Mucosa of gallbladder (tissue), 1 donor: ENCODE measurements at regions not wholly inside any gene's neighbourhood (a gene's known extent, or its start where the extent isn't known, plus 50 kb on each side); places are given as distances from the start of the nearest gene placed in this dataset.
"Not testable (repeated sequence)": the region's sequence is repeated elsewhere in the genome, so short reads cannot be mapped to it uniquely, and the experiment has no call there.

Source experiments
- DNase-seq: peaks from one replicate; pipeline ENCODE4 v3.0.0-alpha.2; 2020; ENCODE audit warnings: low spot score
- donor health status: DM: no; HTN: no; CAD: no.

DNA sequence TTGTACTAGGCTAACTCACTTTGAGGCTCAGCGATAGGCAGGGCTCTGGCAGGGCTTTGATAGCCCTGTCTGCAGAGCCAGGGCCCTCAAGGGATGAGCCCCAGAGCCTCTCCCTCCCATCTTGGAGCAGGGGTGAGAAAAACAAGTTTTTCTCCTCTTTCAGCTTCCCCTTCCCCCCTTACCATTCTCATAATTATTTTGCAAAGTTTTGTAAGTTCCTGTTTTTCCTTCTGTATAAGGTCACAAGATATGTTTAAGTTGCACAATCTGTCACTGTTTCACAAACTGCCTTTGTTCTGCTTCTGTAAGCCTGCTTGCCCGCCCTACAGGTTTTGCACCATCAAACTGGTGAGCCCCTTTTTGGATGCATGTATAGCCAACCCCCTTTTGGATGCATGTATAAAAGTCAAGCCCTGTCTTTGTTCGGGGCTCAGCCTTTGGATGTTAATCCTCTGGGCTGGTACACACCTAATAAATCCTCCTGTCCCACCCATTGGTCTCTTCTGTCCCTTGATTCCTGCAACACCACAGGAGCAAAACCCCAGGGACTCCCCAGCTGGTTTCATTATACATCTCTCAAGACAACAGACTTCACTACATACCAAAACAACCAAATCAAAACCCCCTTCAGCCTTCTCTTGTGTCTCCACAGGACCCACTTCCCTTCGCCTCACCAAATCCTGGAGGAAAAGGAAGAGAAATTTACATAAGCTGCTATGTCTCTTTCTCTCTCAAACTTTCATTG is 52.5 kb upstream of the RESF1 start:
- DNase-seq, result no peak

DNA sequence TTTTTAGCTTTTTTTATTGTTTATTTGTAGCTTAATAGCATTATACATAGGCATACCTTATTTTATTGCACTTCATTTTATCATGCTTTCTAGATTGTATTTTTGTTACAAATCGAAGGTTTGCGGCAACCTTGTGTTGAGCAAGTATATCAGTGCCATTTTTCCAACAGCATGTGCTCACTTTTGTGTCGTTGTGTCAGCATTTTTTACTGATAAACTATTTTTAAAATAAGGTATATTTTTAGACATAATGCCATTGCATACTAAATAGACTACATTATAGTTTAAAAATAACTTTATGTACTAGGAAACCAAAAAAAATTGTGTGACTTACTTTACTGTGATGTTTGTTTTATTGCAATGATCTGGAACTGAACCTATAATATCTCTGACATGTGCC is 56.2 kb upstream of the RESF1 start:
- no peak for DNase-seq

DNA sequence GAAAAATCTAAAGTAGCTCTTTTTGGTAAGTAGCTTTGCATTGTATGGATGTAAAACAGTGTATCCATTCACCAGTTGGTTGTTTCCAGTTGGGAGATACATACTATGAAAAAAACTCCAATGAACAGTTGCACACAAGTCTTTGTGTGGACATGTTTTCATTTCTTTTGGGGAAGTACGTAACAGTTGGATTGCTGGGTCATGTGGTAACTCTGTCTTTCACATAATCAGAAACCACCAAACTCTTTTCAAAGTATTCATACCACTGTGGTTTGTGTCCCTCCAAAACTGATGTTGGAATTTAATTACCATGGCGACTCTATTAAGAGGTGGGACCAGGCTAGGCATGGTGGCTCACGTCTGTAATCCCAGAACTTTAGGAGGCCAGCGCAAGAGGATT is 58.9 kb upstream of the RESF1 start:
- no peak for DNase-seq

DNA sequence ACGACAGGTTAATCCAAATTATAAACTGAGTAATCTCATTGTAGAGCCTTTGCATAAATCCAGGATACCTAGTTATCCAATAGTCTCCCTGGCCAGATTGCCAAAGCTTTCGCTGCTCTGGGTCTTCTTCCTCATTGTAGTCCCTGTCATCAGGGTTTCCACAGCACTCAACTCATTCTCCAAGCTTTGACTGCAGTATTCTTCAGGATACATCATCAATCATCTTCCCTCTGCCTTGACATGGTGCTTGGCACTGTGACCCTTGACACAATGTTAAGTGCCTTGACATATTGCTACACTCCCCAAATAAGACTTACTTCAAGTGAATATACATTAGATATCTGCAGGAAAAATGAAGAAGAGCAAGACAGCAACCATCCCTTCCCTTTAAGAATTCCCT is 60.1 kb upstream of the RESF1 start:
- no peak for DNase-seq

DNA sequence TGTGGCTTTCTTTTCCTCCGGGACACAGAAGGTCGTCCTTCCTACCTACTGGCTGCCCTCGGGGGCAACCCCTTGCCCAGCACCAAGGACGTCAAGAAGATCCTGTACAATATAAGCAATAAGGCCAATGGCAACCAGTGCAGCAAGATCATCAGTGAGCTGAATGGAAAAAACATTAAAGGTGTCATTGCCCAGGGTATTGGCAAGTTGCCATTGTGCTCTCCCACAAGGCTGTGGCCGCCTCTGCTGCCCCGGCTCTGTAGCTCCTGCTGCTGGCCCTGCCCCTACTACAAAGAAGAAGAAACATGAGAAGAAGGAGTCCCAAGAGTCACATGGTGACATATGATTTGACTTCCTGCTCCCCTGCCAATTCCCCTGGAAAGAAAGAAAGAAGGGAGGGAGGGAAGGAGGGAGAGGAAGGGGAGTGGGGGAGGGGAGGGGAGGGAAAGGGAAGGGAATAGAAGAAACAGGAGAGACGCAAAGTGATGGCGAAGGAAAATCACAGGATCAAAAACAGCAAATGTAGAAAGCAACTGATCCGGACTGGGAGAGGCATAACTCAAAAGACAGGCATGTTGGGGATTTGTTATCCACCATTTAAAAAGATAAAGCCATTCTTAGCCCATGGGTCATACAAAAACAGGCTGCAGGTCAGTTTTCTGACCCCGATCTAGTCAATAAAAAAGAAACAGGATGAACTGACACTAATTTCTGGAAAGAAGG is 61.3 kb upstream of the RESF1 start:
- DNase-seq, result peak; percentile 44

DNA sequence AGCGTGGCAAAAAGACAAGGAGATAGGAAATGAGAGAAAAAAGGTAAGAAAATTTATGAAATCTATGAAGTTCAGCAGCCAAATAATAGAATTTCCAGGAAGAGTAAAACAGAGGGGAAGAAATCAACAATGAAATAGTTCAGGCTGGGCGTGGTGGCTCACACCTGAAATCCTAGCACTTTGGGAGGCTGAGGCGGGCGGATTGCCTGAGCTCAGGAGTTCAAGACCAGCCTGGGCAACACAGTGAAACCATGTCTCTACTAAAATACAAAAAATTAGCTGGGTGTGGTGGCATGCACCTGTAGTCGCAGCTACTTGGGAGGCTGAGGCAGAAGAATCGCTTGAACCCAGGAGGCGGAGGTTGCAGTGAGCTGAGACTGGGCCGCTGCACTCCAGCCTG is 62.1 kb upstream of the RESF1 start:
- not testable (repeated sequence) for DNase-seq

DNA sequence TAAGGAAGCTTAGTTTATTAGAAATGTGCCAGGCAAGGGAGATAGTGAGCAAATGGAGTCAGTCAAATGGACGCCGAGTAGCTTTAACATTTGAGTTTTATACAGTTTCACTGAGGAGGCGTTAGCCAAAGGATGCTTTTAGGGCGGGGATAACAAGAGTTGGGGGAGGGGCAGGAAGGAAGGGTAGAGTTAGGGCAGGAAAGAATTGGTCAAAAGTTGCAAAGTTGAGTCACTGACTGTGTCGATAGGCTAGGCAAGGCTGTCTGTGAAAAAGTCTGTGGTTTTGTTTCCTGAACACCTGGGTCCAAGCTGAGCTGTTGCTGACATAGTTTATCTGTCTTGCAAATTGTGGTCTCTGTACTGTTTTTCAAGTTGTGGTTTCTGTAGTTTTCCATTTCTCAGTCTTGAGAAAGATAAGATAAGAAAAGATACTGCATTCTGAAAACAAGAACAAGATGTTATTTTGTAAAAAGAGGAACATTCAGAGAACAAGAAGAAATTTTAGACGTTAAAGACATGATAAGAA is 62.6 kb upstream of the RESF1 start:
- DNase-seq, result peak; percentile 77

DNA sequence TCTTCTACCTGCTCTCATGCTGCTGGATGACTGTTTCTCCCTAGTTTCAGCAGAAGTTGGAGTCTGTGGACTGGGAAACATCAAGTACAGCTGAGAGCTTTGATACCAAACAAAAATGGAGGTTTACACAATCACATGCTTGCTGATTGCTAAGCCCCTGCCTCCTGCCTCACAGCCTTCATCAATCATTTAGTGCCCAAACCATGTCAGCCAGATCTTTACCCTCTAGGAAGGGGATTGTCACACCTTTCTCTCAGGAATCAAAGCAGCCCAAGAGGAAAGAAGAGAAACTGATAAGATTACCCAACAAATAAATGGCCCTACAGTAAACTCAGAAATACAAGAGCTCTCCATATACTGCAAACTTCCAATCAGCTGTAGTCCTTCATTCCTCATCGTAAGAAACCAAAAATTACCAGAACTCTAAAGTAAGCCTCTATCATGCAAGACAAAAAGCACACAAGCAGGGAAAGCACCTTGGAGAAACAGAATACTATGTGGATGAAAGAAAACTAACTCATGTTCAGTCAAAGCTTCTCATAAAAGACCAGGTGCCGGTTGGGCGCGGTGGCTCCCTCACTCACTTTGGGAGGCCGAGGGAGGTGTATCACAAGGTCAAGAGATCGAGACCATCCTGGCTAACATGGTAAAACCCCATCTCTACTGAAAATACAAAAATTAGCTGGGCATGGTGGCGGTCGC is 63.6 kb upstream of the RESF1 start:
- no peak for DNase-seq

DNA sequence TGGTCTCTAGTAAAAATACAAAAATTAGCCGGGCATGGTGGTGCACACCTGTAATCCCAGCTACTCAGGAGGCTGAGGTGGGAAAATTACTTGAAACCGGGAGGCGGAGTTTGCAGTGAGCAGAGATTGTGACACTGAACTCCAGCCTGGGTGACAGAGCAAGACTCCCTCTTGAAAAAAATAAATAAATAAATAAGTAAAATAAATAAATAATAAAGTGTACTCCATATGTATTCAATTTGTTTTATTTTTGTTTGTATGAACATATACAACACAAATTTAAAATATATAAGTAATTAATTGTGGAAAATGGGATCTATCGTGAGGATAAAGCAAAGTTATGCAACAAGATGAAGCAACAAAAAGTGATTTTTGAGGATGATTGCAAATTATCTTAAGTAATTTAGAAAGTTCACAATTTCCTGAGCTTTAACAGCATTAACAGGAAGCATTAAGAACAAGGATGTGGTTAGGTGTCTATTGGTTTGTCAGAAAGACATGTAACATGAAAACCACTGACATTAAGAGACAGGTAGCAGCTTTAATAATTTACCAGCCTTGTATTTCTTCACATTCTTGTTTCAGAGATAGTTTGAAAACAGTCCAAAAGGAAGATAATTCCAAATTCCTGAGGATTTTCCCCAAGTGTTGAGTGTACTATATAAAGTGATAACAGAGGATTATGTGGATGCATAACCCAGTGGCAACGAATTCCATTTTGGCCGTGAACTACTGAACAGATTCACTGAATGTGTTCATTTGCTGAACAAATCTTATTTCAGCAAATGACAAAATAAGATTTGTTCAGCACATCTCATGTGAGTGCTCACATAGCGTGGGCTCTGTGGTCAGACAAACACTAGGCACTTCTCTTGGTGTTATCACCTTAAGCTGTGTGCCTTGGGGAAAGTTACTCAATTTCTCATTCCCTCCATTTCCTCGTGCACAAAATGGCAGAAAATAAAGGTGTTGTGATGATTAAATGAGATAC is 68.6 kb upstream of the RESF1 start:
- no peak for DNase-seq

DNA sequence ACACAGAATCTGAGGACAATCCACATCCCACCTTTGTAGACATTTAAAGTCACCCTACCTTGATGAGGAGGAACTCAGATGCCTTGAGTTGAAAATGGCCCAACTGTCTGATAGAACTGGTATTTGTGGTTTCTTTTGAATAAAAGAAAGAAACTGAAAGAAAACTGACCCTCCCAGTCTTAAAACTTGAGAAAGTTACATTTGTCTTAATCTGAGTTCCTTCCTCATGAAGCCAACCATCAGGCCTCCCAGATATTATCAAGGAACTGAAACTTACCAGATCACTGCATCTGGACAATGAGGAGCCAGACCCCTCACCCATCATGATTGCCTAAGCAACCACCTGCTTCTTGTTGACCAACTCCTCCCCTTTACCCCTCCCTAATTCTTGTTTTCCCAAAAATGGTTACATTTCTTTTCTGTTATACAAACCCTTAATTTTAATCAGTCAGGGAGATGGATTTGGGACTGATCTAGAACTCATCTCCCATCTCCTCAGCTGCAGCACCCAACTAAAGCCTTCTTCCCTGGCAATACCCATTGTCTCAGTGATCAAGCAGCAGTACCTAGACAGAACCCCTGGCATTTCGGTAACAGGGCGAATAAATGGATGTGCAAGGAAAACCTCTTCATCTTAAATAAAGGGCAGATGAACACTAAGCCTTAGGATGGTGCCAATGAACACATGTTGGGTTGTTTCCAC is 72.0 kb upstream of the RESF1 start:
- no peak for DNase-seq

DNA sequence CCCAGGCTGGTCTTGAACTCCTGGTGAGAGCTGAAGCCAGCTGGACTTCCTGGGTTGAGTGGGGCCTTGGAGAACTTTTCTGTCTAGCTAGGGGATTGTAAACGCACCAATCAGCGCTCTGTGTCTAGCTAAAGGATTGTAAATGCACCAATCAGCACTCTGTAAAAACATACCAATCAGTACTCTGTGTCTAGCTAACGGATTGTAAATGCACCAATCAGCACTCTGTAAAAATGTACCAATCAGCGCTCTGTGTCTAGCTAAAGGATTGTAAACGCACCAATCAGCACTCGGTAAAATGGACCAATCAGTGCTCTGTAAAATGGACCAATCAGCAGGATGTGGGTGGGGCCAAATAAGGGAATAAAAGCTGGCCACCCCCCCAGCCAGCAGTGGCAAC is 76.5 kb upstream of the RESF1 start:
- not testable (repeated sequence) for DNase-seq

DNA sequence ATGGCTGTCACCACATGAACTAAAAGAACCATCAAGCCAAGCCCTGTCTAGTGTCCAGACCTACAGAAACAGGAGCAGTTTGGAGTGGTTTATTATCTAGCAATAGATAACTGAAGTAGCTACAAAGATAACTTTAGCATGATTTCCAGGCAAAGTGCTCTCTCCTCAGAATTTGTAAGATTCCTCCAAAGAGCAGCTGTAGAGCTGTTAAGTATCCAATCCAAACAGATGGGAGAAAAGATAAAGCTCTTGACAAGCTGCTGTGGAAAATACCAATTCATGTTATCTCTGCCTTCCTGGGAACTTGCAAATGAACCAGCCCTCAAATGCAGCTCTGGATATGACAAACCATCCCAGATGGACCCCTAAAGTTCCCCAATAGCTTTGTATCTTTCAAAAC is 78.9 kb upstream of the RESF1 start:
- DNase-seq, result no peak

DNA sequence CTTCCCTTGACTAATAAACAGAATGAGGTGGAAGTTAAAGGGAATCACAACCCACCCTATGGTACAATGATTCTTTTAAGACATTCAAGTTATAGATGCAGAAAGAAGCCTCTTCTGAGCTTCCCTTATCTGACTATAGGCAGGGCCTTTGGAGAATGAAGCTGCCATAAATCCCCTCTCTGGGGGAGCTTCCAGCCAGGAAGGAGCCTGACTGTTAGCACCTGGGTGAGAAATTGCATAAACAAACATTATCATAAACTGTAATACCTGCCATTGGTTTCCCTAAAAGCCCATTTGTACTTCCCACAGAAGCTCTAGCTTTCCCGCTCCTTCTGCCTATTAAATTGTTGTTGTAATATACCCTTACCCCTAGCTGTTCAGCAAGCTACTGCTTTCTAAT is 81.3 kb upstream of the RESF1 start:
- no peak for DNase-seq

DNA sequence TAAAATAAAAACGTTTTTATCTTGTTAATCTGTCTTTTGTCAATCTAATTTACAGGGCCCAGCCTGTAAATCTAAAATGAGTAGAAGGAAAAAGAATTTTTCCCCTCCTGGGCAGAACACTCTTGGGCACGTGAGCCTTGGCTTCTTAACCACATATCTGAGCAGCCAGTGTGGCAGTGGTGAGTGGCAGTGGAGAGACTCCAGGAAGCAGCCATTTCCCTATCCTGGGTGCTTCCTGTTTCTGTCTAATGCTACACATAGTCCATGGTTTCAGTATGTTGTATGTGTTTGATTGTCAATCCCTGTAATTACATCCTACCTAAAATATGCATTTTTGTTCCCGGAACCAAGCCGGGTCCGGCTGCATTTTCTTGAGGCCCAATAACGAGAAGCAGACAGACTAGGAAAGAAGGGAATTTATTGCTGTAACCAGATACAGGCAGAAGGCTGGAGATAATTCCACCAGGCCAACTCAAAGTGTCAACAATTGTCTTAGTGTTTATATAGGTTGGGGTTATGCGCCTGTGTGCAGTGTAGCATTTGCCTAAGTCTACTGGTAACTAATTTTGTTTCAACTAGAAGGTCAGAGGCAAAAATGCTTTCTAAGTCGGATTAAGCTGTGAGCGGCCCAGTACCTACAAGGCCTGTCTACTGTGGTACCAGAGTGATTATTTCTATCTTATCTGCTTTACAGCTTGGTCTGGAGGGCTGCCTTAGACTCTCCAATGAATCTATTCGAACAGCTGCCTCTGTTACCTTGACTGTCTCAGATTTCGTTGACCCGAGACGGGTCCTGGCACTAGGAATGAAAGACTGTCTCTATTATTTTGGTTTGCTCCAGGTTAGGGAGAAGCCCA is 82.4 kb upstream of the RESF1 start:
- DNase-seq, result no peak

DNA sequence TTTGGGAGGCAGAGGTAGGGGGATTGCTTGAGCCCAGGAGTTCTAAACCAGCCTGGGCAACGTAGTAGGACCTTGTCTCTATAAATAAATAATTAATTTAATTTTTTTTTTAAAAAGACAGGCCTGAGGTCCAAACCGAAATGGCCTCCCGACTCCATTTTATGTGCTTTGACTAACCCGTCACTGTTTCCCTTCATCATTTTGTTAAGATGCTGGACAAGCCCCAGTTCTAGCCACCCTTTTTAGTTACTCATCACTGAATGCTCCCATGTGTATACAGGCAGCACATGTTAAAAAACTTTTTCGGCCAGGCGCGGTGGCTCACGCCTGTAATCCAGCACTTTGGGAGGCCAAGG is 83.6 kb upstream of the RESF1 start:
- DNase-seq, result no peak

DNA sequence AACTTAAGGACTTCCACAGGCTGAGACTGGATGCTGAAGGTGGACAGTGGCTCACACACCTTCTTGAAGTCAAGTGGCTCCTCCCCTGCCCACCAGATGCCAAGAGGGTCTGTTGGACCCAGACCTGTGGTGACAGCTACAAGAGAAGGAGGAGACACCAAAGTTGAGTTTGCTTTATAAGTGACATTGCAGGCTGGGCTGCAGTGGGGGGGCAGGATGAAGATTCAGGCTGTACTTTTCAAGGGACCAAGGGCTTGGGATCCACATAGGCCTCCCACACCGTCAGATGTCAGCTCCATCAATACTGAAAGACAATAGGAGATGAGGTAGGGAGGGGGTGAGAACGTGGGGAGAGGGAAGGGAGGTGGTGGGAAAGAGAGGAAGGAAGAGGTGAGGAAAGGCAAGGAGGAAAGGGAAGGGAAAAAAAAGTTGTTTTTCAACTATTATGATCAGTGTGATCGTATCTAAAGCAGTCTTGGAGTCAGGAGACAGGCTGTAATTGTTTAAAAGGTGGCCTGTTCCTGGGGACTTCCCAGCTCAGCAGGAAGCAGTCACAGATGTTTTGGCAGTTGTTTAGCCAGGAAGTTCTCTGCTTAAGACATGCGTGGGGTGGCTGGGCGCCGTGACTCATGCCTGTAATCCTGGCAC is 84.1 kb upstream of the RESF1 start:
- peak; percentile 60 for DNase-seq

DNA sequence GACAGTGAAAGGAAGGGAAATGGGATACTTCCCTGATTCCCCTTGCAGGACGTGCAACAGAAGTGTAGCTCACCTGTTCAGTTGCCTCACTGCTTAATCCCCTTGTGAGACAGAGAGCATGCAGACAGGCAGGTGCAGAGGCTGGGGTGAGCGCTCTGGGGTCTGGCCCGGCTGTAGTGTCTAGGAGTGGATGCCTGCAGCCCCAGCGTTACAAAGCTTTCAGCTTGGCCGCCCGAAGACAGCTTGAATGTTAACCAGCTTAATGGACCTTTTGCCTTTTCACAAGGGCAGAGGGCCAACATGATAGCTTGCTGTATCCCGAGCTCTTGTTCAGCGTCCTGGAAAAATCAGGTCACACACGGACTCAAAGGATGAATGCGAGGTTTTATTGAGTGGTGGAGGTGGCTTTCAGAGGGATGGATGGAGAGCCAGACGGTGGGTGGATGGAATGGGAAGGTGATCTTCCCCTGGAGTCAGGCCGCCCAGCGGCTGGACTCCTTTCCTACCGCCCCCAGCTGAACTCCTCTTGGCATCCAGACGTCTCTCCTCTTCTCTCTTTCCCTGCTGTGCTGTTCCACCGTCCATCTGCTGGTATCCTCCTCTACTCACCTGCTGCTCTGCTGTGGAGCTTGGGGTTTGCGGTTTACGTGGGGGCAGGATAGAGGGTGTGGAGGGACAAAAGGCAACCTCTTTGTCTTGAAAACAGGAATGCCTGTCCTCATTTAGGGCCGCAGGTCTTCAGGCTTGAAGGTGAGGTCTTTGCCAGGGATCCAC is 86.2 kb upstream of the RESF1 start:
- no peak for DNase-seq

DNA sequence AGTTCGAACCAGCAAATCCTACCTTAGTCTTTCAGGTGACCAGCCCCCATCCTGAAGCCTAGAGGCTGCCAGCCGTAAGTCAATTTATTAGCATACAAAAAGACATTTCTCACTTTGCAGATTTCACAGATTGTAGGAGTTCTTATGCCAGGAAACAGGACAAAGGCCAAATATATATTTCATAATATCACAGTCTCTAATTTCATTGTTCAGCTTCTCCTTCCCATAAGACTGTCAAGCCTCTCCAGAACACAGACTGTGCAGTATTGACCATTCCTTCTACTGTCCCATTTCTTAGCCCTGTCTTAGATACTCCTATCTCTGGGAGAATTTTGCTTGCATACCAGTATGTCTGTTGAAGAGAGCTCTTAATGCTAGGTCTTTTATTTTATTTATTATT is 89.2 kb upstream of the RESF1 start:
- no peak for DNase-seq

DNA sequence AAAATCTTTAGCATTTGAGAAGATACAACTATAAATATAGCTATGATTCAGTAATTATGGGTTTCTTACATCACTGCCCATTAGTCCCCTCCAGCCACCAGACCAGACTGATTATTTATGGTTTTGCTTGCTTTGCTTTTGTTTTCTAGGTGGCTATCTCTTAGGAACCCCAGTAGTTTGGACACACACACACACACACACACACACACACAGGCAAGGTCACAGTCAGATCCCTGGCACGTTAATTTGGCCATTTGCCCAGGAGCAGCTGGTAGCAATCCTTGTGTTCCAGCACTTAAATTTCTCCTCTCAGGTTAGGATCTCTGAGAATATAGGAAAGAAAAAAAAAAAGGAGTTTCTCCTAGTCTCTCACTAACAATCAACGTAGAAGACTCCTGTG is 90.2 kb upstream of the RESF1 start:
- peak; percentile 78 for DNase-seq
